Activated CD4-positive, alpha-beta T cell treated with anti-CD3 and anti-CD28 coated beads for 36 hours (primary cell): ENCODE measurements at regions not wholly inside any gene's neighbourhood (a gene's known extent, or its start where the extent isn't known, plus 50 kb on each side); places are given as distances from the start of the nearest gene placed in this dataset.

ENCODE experiments used
- ATAC-seq: fragments of 200-7000 bp; cut with Tn5 transposase; one replicate; pipeline ENCODE4 v1.10.0; 2021; ENCODE audit warnings: mild to moderate bottlenecking, moderate library complexity
- CTCF ChIA-PET: fragments of 350-600 bp; sonication (Branson Sonifier 250); formaldehyde crosslinking; loops from one replicate; lab custom pipeline; 2021; ENCODE audit warnings: antibody characterized with exemption; lab: Charles Lee
- POLR2A ChIA-PET: fragments of 350-600 bp; sonication (Branson Sonifier 250); formaldehyde crosslinking; loops from one replicate; lab custom pipeline; 2021; ENCODE audit warnings: antibody characterized with exemption, inconsistent platforms; lab: Charles Lee
- DNase-seq: peaks from one replicate; pipeline ENCODE4 v3.0.0-alpha.2; 2020
- H3K27ac Mint-ChIP-seq: one replicate; pipeline ENCODE4 v1.8.0; 2021; ENCODE audit warnings: mixed read lengths
- H3K27me3 Mint-ChIP-seq: one replicate; pipeline ENCODE4 v1.8.0; 2021; ENCODE audit warnings: mixed read lengths
- H3K36me3 Mint-ChIP-seq: one replicate; pipeline ENCODE4 v1.8.0; 2021; ENCODE audit warnings: low read depth, mixed read lengths
- H3K4me1 Mint-ChIP-seq: one replicate; pipeline ENCODE4 v1.8.0; 2021; ENCODE audit warnings: mixed read lengths
- H3K4me3 Mint-ChIP-seq: one replicate; pipeline ENCODE4 v1.8.0; 2021; ENCODE audit warnings: mild to moderate bottlenecking, moderate library complexity, mixed read lengths
- H3K9me3 Mint-ChIP-seq: one replicate; pipeline ENCODE4 v1.8.0; 2021; ENCODE audit warnings: low read depth, mixed read lengths
- intact Hi-C, 2 experiments: fragments of 100-400 bp; cut with DNase I in 1 of 2; cut with micrococcal nuclease in 1 of 2; formaldehyde crosslinking; loops; one replicate each; pipeline versions ENCODE4 v1.14.2 to v1.15.1; 2022 to 2024; cut with DNase I, micrococcal nuclease

DNA sequence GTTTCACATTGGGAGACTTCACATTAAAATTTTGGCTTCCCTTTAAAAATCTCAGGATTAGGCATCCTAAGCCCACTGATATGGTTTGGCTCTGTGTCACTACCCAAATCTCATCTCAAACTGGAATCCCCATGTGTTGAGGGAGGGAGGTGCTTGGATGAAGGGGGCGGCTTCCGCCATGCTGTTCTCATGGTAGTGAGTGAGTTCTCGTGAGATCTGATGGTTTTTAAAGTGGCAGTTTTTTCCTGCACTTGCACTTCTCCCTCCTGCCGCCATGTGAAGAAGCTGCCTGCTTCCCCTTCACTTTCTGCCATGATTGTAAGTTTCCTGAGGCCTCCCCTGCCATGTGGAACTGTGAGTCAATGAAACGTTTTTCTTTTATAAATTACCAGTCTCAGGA, 65.7 kb upstream of the PLXNC1 start:
- Mint-ChIP-seq H3K27me3 (peaks cover 6% of the 10 kb centered on the region), H3K27ac (no peak overlapping the region), H3K36me3 (no peaks in the 10 kb centered on the region), H3K4me3 (no peak overlapping the region), H3K9me3 (no peaks in the 10 kb centered on the region), H3K4me1 (peaks cover 7% of the 10 kb centered on the region)
- ChIA-PET POLR2A (no interaction called here), CTCF (interaction anchor here (2.3 kb wide), 1 partner anchor 19 kb away, joined by 22 read pairs; no protein-coding TSS in a partner anchor)
- intact Hi-C loops, result no loop called here
- no peak for ATAC-seq
- no peak for DNase-seq

DNA sequence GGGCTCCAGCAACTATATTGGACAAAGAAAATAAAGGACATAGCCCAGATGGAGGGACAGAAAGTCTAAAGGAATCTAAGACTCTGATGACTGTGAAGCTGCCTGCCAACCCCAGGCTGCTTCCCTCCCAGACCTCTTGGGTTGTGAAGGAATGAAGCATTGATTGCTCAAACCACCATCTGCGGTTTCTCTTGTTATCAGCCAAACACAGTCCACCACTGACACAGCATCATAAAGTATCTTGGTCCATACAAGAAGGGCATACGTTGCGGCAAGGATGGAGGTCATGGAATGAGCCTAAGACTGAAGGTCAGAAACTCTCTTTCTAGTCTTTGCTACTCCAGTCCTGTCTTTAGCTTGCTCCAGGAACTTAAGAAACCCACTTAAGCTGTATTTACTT, 58.5 kb upstream of the PLXNC1 start:
- ATAC-seq (no peak), DNase-seq (no peak)
- H3K4me3 Mint-ChIP-seq, result no peak overlapping the region
- H3K27ac Mint-ChIP-seq, result no peak overlapping the region
- no peaks in the 10 kb centered on the region for H3K27me3 Mint-ChIP-seq
- intact Hi-C loops, result no loop called here
- POLR2A ChIA-PET, result no interaction called here
- no peaks in the 10 kb centered on the region for H3K36me3 Mint-ChIP-seq
- H3K4me1 Mint-ChIP-seq, result no peaks in the 10 kb centered on the region
- CTCF ChIA-PET, result interaction anchor here (0.6 to 5.5 kb wide), 4 partner anchors 12 to 587 kb away, joined by 3 to 38 read pairs (median 4); no protein-coding TSS in a partner anchor
- H3K9me3 Mint-ChIP-seq, result no peaks in the 10 kb centered on the region

DNA sequence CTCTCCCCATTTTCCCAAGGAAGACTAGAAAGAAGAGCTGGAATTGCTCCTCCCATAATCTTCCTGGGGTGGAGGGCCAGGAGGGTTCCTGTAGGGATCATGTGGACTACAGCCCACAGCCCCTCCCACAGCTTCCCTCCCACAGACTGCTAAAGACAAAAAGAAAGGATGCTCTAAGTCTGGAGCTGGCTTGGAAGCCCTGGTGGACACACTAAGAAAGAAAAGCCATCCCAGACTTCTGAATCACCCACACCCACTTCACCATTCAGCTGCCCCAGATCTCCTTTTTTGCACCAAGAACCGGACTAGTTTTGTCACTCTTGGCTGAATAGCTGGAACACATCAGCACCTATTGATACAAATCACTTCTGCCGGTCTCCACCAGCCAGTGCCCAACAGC, 56.8 kb upstream of the PLXNC1 start:
- Mint-ChIP-seq H3K36me3 (no peaks in the 10 kb centered on the region), H3K27ac (no peak overlapping the region), H3K27me3 (no peaks in the 10 kb centered on the region), H3K4me1 (no peaks in the 10 kb centered on the region), H3K9me3 (no peaks in the 10 kb centered on the region), H3K4me3 (no peak overlapping the region)
- no peak for ATAC-seq
- ChIA-PET POLR2A (no interaction called here), CTCF (interaction anchor here (0.7 to 5.5 kb wide), 4 partner anchors 10 to 95 kb away, joined by 3 to 38 read pairs (median 4); no protein-coding TSS in a partner anchor)
- intact Hi-C loops, result no loop called here
- DNase-seq, result no peak

DNA sequence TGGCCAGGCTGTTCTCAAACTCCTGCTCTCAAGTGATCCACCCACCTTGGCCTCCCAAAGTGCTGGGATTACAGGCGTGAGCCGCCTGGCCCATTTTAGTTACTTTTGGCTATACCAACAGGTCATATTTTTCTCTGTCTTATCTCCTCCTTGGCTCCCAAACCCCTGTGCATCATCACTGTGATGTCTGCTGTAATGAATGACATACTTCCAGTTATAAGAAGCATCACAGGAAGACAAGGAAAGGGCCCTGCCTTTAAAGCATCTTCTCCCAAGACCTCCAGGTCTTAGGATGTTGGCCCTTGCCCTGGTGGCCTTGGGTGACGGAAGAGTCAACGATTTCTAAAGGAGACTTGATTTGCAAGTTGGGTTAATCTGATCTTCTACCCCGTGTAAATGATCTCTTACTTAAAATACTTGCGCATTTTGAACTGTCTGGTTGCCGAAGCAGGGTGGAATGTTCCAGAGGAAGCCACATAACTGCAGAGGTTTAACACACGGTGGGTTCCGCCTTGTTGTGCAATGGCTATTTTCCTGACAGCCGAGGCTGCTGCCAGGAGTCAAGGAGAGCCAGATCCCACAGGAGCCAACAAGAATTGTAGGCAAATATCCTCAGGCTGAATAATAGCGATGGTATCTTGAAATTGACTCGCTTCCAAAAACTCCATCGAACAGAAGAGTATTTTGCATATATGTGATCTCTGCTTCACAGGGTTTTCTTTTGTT, 55.7 kb upstream of the PLXNC1 start:
- Mint-ChIP-seq H3K9me3 (no peaks in the 10 kb centered on the region), H3K4me1 (no peaks in the 10 kb centered on the region), H3K27me3 (no peaks in the 10 kb centered on the region), H3K36me3 (no peaks in the 10 kb centered on the region), H3K27ac (no peak overlapping the region), H3K4me3 (no peak overlapping the region)
- DNase-seq (no peak), ATAC-seq (no peak)
- POLR2A ChIA-PET, result no interaction called here
- CTCF ChIA-PET, result interaction anchor here (1.1 to 5.5 kb wide), 2 partner anchors 9 to 18 kb away, joined by 3 to 38 read pairs; no protein-coding TSS in a partner anchor
- intact Hi-C loops, result no loop called here

DNA sequence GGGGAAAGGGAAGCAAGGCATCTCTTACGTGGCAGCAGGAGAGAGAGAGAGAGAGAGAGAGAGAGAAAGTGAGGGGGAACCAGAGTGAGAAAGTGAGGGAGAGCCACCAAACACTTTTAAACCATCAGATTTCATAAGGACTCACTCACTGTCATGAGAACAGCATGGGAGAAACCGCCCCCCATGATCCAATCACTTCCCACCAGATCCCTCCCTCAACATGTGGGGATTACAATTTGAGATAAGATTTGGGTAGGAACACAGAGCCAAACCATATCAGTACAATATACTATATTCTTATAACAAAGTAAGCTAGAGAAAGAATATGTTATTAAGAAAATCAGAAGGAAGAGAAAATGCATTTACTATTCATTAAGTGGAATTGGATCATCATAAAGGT, 53.7 kb upstream of the PLXNC1 start:
- DNase-seq (no peak), ATAC-seq (no peak)
- no peak overlapping the region for H3K27ac Mint-ChIP-seq
- no peaks in the 10 kb centered on the region for H3K27me3 Mint-ChIP-seq
- no peak overlapping the region for H3K4me3 Mint-ChIP-seq
- no peaks in the 10 kb centered on the region for H3K9me3 Mint-ChIP-seq
- CTCF ChIA-PET, result interaction anchor here (0.7 to 1.3 kb wide), 3 partner anchors 8 to 292 kb away, joined by 3 to 6 read pairs (median 3); no protein-coding TSS in a partner anchor
- peaks cover 10% of the 10 kb centered on the region for H3K4me1 Mint-ChIP-seq
- POLR2A ChIA-PET, result no interaction called here
- no peaks in the 10 kb centered on the region for H3K36me3 Mint-ChIP-seq
- intact Hi-C loops, result no loop called here

DNA sequence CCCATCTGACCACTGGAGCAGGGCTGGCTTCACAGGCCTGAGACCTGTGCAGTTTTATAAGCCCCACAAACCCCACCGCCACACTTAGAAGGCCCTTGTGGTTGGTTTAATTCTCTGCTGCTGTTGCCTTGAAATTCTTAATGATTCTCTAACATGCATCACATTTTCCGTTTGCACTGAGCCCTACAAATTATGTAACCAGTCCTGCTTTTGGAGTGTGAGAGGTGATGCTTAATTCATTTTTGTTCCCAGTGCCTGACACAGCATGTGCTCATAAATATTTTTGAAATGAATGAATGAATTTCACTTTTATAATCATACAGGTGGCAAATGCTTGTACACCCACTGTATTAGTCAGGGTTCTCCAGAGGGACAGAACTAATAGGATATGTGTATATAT, 52.8 kb upstream of the PLXNC1 start:
- ATAC-seq (no peak), DNase-seq (no peak)
- H3K36me3 Mint-ChIP-seq, result no peaks in the 10 kb centered on the region
- POLR2A ChIA-PET, result no interaction called here
- H3K4me1 Mint-ChIP-seq, result peaks cover 19% of the 10 kb centered on the region
- intact Hi-C loops, result no loop called here
- no peak overlapping the region for H3K4me3 Mint-ChIP-seq
- H3K27ac Mint-ChIP-seq, result no peak overlapping the region
- CTCF ChIA-PET, result no interaction called here
- no peaks in the 10 kb centered on the region for H3K27me3 Mint-ChIP-seq
- H3K9me3 Mint-ChIP-seq, result no peaks in the 10 kb centered on the region

DNA sequence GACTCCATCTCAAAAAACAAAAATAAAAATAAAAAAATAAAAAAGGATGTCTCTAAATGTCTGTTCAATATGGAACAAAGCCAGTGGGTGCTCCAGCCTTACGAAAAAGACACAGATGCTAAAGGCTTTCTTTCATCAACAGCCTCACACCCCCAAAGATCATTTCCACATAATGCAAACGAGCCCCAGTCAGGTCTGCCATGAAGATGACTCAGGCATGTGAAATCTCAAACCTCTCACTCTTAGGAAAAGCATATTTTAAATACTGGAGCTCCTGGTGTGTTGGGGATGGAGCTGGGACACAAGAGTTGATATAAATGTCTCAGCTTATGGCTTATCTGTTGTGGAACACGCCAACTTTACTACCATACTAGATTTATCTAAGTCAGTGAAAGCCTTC, 49.9 kb upstream of the PLXNC1 start:
- no peaks in the 10 kb centered on the region for H3K36me3 Mint-ChIP-seq
- H3K4me3 Mint-ChIP-seq, result no peak overlapping the region
- DNase-seq (no peak), ATAC-seq (no peak)
- H3K9me3 Mint-ChIP-seq, result no peaks in the 10 kb centered on the region
- intact Hi-C loops, result no loop called here
- ChIA-PET POLR2A (interaction anchor here (0.5 kb wide), 1 partner anchor 397 kb away, joined by 4 read pairs; no protein-coding TSS in a partner anchor), CTCF (interaction anchor here (5.7 to 6.3 kb wide), 2 partner anchors 530 to 593 kb away, joined by 84 to 175 read pairs; no protein-coding TSS in a partner anchor)
- H3K4me1 Mint-ChIP-seq, result peaks cover 30% of the 10 kb centered on the region
- no peaks in the 10 kb centered on the region for H3K27me3 Mint-ChIP-seq
- H3K27ac Mint-ChIP-seq, result no peak overlapping the region
